Jurkat, Clone E6-1 (cell line): ENCODE measurements at regions not wholly inside any gene's neighbourhood (a gene's known extent, or its start where the extent isn't known, plus 50 kb on each side); places are given as distances from the start of the nearest gene placed in this dataset.
"Not testable (repeated sequence)": the region's sequence is repeated elsewhere in the genome, so short reads cannot be mapped to it uniquely, and the experiment has no call there.

Experiments used
- DNase-seq: peaks from one replicate; pipeline ENCODE4 v3.0.0-alpha.2; 2011; ENCODE audit warnings: low read depth, low spot score
- H3K4me3 ChIP-seq: 2 replicates; pipeline ENCODE4 v1.5.1; 2011; ENCODE audit warnings: mild to moderate bottlenecking, low read length, control low read depth, moderate library complexity

- no peak overlapping the region for H3K4me3 ChIP-seq
- no peak for DNase-seq
These were observed 119.5 kb upstream of the RIMBP3 start for GRCh38 chr22:18731075-18731666.

DNA sequence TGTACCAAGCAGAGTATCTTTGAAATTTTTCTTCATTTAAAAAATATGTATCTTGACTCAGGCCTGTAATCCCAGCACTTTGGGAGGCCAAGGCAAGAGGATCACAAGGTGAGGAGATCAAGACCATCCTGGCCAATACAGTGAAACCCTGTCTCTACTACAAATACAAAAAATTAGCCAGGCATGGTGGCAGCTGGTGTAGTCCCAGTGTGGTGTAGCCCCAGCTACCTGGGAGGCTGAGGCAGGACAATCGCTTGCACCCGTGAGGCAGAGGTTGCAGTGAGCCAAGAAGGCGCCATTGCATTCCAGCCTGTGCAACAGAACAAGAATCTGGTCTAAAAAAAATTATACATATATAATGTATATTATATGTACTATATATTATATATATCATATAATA lies 118.7 kb upstream of the RIMBP3 start:
- H3K4me3 ChIP-seq, result not testable (repeated sequence)
- peak; percentile 37 for DNase-seq
